ENCODE measurements at regions not wholly inside any gene's neighbourhood (a gene's known extent, or its start where the extent isn't known, plus 50 kb on each side); places are given as distances from the start of the nearest gene placed in this dataset.

GRCh38 chr21:35243171-35243570, 194.1 kb upstream of the RUNX1 start:
- FAIRE-seq, result no peak
- DNase-seq (ENCODE audit: extremely low spot score, insufficient read length, low read depth), result no peak

- FAIRE-seq, result no peak
- DNase-seq (ENCODE audit: extremely low spot score, insufficient read length, low read depth), result no peak
Observed at GRCh38 chr21:35239811-35240219, 190.7 kb upstream of the RUNX1 start.

- DNase-seq (ENCODE audit: extremely low spot score, insufficient read length, low read depth) (no peak), FAIRE-seq (no peak)
Observed at GRCh38 chr21:35238119-35238518, 189.0 kb upstream of the RUNX1 start.

GRCh38 chr21:35237287-35237686, 188.2 kb upstream of the RUNX1 start:
- no peak for FAIRE-seq
- DNase-seq (ENCODE audit: extremely low spot score, insufficient read length, low read depth), result no peak

- FAIRE-seq, result peak; percentile 77
- no peak for DNase-seq (ENCODE audit: extremely low spot score, insufficient read length, low read depth)
Observed at GRCh38 chr21:35236090-35236489, 187.0 kb upstream of the RUNX1 start.

GRCh38 chr21:35234725-35235124, 185.6 kb upstream of the RUNX1 start:
- DNase-seq (ENCODE audit: extremely low spot score, insufficient read length, low read depth) (no peak), FAIRE-seq (peak; percentile 52)

GRCh38 chr21:35233756-35234155, 184.7 kb upstream of the RUNX1 start:
- FAIRE-seq (no peak), DNase-seq (ENCODE audit: extremely low spot score, insufficient read length, low read depth) (no peak)

GRCh38 chr21:35232545-35233176, 183.6 kb upstream of the RUNX1 start:
- FAIRE-seq (no peak), DNase-seq (ENCODE audit: extremely low spot score, insufficient read length, low read depth) (no peak)

- no peak for DNase-seq (ENCODE audit: extremely low spot score, insufficient read length, low read depth)
- FAIRE-seq, result no peak
Observed at GRCh38 chr21:35231090-35231489, 182.0 kb upstream of the RUNX1 start.

GRCh38 chr21:35229290-35229689, 180.2 kb upstream of the RUNX1 start:
- DNase-seq (ENCODE audit: extremely low spot score, insufficient read length, low read depth) (no peak), FAIRE-seq (no peak)

GRCh38 chr21:35227786-35228185, 178.7 kb upstream of the RUNX1 start:
- FAIRE-seq, result no peak
- DNase-seq (ENCODE audit: extremely low spot score, insufficient read length, low read depth), result no peak

- FAIRE-seq (peak; percentile 81), DNase-seq (ENCODE audit: extremely low spot score, insufficient read length, low read depth) (no peak)
Observed at GRCh38 chr21:35226968-35227744, 178.1 kb upstream of the RUNX1 start.

GRCh38 chr21:35226328-35226727, 177.2 kb upstream of the RUNX1 start:
- no peak for DNase-seq (ENCODE audit: extremely low spot score, insufficient read length, low read depth)
- no peak for FAIRE-seq

- no peak for FAIRE-seq
Observed at GRCh38 chr21:35225573-35225972, 176.5 kb upstream of the RUNX1 start.

GRCh38 chr21:35223480-35224156, 174.5 kb upstream of the RUNX1 start:
- no peak for FAIRE-seq
- DNase-seq (ENCODE audit: extremely low spot score, insufficient read length, low read depth), result no peak

More at GRCh38 chr21:35225573-35225972, 176.5 kb upstream of the RUNX1 start:
- DNase-seq (ENCODE audit: extremely low spot score, insufficient read length, low read depth), result no peak

GRCh38 chr21:35222541-35222941, 173.4 kb upstream of the RUNX1 start:
- DNase-seq (ENCODE audit: extremely low spot score, insufficient read length, low read depth), result no peak
- peak; percentile 70 for FAIRE-seq

- no peak for DNase-seq (ENCODE audit: extremely low spot score, insufficient read length, low read depth)
Observed at GRCh38 chr21:35222021-35222420, 172.9 kb upstream of the RUNX1 start.

GRCh38 chr21:35220301-35220700, 171.2 kb upstream of the RUNX1 start:
- no peak for FAIRE-seq
- no peak for DNase-seq (ENCODE audit: extremely low spot score, insufficient read length, low read depth)

More at GRCh38 chr21:35222021-35222420, 172.9 kb upstream of the RUNX1 start:
- FAIRE-seq, result no peak

GRCh38 chr21:35219719-35220118, 170.6 kb upstream of the RUNX1 start:
- DNase-seq (ENCODE audit: extremely low spot score, insufficient read length, low read depth), result no peak
- FAIRE-seq, result no peak

- DNase-seq (ENCODE audit: extremely low spot score, insufficient read length, low read depth) (no peak), FAIRE-seq (no peak)
Observed at GRCh38 chr21:35219291-35219690, 170.2 kb upstream of the RUNX1 start.

- FAIRE-seq (no peak), DNase-seq (ENCODE audit: extremely low spot score, insufficient read length, low read depth) (no peak)
Observed at GRCh38 chr21:35217504-35218060, 168.5 kb upstream of the RUNX1 start.
